HG02642 (cell line): ENCODE measurements at regions not wholly inside any gene's neighbourhood (a gene's known extent, or its start where the extent isn't known, plus 50 kb on each side); places are given as distances from the start of the nearest gene placed in this dataset.

Experiments used
- ATAC-seq: cut with Tn5 transposase; IDR thresholded peaks from one replicate; pipeline ENCODE4 v1.9.1; 2021; ENCODE audit warnings: mild to moderate bottlenecking; ENCODE audit not compliant: unreplicated experiment, poor library complexity

- ATAC-seq, result no peak
These were observed 85.6 kb upstream of the CCL2 start for GRCh38 chr17:34169496-34169895.

GRCh38 chr17:34171245-34171818 lies 83.8 kb upstream of the CCL2 start:
- no peak for ATAC-seq

- ATAC-seq, result no peak
These were observed 82.6 kb upstream of the CCL2 start for GRCh38 chr17:34172390-34172918.

GRCh38 chr17:34173241-34173640 lies 81.8 kb upstream of the CCL2 start:
- ATAC-seq, result no peak

GRCh38 chr17:34174496-34174895 lies 80.6 kb upstream of the CCL2 start:
- ATAC-seq, result no peak

- no peak for ATAC-seq
These were observed 78.6 kb upstream of the CCL2 start for GRCh38 chr17:34176440-34176839.

GRCh38 chr17:34177642-34178041 lies 77.4 kb upstream of the CCL2 start:
- no peak for ATAC-seq

- ATAC-seq, result no peak
These were observed 77.0 kb upstream of the CCL2 start for GRCh38 chr17:34178092-34178491.

GRCh38 chr17:34182036-34182803 lies 72.9 kb upstream of the CCL2 start:
- no peak for ATAC-seq

- ATAC-seq, result no peak
These were observed 59.1 kb upstream of the CCL2 start for GRCh38 chr17:34195987-34196386.

- ATAC-seq, result no peak
These were observed 56.6 kb upstream of the CCL2 start for GRCh38 chr17:34198519-34198918.

GRCh38 chr17:34199454-34199853 lies 55.6 kb upstream of the CCL2 start:
- ATAC-seq, result no peak

- ATAC-seq, result peak; percentile 64
These were observed 55.1 kb upstream of the CCL2 start for GRCh38 chr17:34199932-34200534.

GRCh38 chr17:34201225-34201624 lies 53.9 kb upstream of the CCL2 start:
- ATAC-seq, result no peak

GRCh38 chr17:34201767-34202166 lies 53.3 kb upstream of the CCL2 start:
- ATAC-seq, result no peak

GRCh38 chr17:34203018-34203638 lies 52.0 kb upstream of the CCL2 start:
- ATAC-seq, result no peak

GRCh38 chr17:34204402-34204801 lies 50.7 kb upstream of the CCL2 start:
- no peak for ATAC-seq
